HG02852 (cell line): ENCODE measurements at regions not wholly inside any gene's neighbourhood (a gene's known extent, or its start where the extent isn't known, plus 50 kb on each side); places are given as distances from the start of the nearest gene placed in this dataset.

Experiments used
- ATAC-seq: cut with Tn5 transposase; IDR thresholded peaks from one replicate; pipeline ENCODE4 v1.9.1; 2021; ENCODE audit warnings: mild to moderate bottlenecking, moderate library complexity; ENCODE audit not compliant: unreplicated experiment

- ATAC-seq, result no peak
Measured at GRCh38 chr5:68738236-68738635, 355.6 kb upstream of the SLC30A5 start.

- no peak for ATAC-seq
Measured at GRCh38 chr5:68738841-68739240, 355.0 kb upstream of the SLC30A5 start.

- peak; percentile 81 for ATAC-seq
Measured at GRCh38 chr5:68739752-68740151, 354.1 kb upstream of the SLC30A5 start.

- peak; percentile 66 for ATAC-seq
Measured at GRCh38 chr5:68740226-68740910, 353.4 kb upstream of the SLC30A5 start.

GRCh38 chr5:68744206-68744605, 349.6 kb upstream of the SLC30A5 start:
- ATAC-seq, result no peak

- no peak for ATAC-seq
Measured at GRCh38 chr5:68745448-68745847, 348.4 kb upstream of the SLC30A5 start.

GRCh38 chr5:68746220-68746619, 347.6 kb upstream of the SLC30A5 start:
- ATAC-seq, result no peak

- ATAC-seq, result no peak
Measured at GRCh38 chr5:68746643-68747420, 347.0 kb upstream of the SLC30A5 start.

- ATAC-seq, result no peak
Measured at GRCh38 chr5:68747521-68747920, 346.3 kb upstream of the SLC30A5 start.

- ATAC-seq, result no peak
Measured at GRCh38 chr5:68748101-68748500, 345.7 kb upstream of the SLC30A5 start.

- ATAC-seq, result no peak
Measured at GRCh38 chr5:68749077-68749476, 344.7 kb upstream of the SLC30A5 start.

- ATAC-seq, result no peak
Measured at GRCh38 chr5:68749631-68750030, 344.2 kb upstream of the SLC30A5 start.

- no peak for ATAC-seq
Measured at GRCh38 chr5:68751661-68752060, 342.2 kb upstream of the SLC30A5 start.

GRCh38 chr5:68754536-68754935, 339.3 kb upstream of the SLC30A5 start:
- ATAC-seq, result no peak

GRCh38 chr5:68755293-68755692, 338.5 kb upstream of the SLC30A5 start:
- no peak for ATAC-seq

GRCh38 chr5:68757006-68757405, 336.8 kb upstream of the SLC30A5 start:
- ATAC-seq, result no peak

GRCh38 chr5:68757626-68758212, 336.1 kb upstream of the SLC30A5 start:
- ATAC-seq, result no peak

- no peak for ATAC-seq
Measured at GRCh38 chr5:68759593-68759992, 334.2 kb upstream of the SLC30A5 start.

GRCh38 chr5:68762201-68762600, 331.6 kb upstream of the SLC30A5 start:
- ATAC-seq, result no peak

- ATAC-seq, result no peak
Measured at GRCh38 chr5:68766952-68767464, 326.8 kb upstream of the SLC30A5 start.

GRCh38 chr5:68770551-68770950, 323.3 kb upstream of the SLC30A5 start:
- no peak for ATAC-seq

GRCh38 chr5:68771221-68771620, 322.6 kb upstream of the SLC30A5 start:
- ATAC-seq, result no peak
